NCI-H1105 (cell line): ENCODE measurements at regions not wholly inside any gene's neighbourhood (a gene's known extent, or its start where the extent isn't known, plus 50 kb on each side); places are given as distances from the start of the nearest gene placed in this dataset.

Experiments used
- DNase-seq: peaks from one replicate; lab custom pipeline; 2025; lab: John Stamatoyannopoulos, UW

DNA sequence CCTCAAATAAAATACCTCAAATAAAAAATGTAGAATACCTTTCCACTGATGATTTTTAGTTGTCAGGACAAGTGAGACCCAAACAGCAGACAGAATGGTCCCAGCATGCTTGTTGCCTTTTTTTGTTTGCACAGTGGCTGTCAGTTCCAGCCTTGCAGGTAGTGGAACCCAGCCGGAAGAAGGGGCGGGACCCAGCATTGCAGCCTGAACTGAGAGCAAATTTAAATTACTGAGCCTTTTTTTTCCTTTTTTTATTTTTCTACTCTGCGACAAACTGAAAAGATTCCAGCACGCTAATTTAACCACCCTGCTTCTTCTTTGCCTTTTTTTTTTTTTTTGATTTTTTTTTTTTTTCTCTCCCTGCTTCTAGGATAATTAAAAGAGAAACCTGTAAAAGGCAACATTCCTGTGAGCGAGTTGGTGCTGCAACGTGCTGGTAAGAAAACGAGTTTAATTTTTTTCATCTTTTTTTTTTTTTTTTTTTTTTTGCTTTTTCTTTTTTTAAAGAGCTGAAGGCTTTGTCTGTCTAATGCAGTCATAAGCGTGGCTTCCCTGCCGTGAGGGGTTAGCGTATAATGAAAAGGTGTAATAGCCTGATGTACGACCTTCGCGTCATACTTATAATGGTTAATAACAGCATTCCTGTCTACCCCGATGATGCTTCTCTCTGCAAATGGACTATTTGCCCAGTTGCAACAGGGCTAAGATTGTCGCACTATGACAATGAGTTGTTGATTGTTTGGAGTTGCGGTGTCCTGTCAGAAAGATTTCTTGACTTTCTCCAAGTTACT, 555.3 kb upstream of the CELF2 start:
- no peak for DNase-seq

DNA sequence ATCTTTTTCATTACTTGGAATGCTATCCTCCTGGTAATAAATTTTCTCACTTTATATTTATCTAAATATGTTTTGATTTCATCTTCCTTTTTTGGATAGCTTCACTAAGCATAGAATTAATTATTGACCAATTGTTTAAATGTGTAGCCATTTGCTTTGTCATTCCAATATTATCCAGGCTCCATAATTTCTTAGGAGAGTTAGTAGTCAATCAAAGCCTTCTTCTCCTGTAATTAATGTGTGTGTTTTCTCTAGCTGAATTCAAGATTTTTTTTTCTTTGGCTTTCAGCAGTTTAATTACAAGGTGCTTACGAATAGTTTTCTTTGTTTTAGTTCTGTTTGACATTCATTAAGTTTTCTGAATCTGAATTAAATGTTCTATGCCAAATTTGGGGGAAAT, 545.9 kb upstream of the CELF2 start:
- no peak for DNase-seq

DNA sequence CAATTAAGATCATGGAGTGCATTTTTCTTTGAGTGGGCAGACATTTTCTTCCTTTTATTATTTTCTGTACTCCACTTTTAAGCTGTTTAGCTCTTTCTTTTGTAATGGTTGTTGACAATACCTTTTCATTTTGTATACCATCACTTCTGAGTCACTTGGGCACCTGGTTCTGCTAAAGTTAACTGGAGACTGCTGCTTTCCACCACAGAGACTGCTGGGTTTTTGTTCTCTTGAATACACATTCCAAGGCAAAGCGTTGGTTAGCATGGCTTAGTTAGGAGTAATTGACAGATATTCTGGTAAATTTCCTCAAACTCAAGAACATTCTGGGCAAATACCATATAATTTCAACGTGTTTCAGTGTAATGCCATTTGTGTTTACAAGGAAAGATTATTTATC, 541.9 kb upstream of the CELF2 start:
- no peak for DNase-seq

DNA sequence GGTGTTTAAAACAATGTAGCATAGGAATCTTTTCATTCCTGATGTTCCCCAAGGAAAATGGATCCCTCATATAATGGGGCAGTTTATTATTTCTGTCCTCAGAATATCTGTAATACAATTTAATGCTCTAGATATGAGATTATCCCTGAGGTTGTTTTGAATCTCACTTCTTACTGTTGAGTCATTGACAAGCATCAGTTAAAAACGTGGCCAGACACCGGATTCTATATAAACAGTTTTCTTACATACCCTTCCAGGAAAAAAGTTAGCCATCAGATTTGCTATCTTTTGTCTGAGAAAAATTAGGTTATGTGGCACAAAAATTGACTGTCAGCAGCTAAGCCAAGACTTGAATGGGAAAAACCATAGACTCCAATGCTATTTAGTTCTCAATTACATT, 539.8 kb upstream of the CELF2 start:
- no peak for DNase-seq

DNA sequence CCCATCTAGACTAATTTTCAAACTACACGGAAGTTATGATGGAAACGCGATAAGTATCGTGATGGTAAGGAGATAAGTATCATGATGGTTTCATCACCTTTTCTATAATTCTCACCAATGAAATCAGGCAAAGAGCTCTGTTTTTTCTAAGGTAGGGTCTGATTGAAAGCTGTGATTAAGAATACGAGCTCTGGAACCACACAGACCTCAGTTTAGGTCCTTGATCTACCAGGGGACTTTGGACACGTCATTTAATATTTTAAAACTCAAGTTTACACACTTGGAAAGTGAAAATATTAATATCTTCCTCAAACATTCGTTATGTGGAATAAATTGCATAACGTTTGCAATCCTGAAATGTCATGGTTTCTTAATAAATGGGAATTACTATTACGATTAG, 538.2 kb upstream of the CELF2 start:
- no peak for DNase-seq

DNA sequence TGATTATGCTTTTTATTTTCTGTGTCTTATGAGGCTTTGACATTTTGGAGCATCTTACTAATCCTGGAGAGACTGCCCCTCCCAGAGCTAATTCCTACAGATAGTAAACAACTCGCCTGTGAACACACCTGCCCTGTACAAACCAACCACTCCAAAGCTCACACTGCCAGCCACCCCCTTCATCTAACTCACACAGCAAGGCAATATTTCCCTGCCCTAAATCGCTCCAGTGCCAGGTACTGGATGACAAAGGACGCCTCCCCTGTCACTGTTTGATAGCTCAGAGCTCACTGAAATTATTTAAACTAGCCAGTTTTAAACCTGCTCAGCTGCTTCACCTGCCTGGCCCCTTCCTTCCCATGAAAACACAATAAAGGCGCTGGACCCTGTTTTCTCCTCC, 535.1 kb upstream of the CELF2 start:
- DNase-seq: no peak

DNA sequence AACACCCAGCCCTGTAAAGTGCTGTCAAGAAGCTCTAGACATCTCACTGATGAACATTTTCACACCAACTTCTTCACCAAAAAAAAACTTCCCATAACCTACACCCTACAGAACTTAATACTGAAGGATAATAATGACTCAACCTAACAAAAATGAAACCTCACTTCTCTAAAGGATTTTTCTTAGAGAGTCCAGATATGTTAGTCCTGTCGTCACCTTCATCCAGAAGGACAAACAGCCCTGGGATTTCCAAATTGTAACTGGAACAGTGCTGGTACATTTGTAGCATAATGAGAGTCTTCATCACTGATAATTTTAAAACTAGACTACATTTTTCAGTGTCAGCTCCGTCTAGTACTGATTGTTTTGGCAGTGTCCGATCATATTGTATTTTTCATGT, 528.6 kb upstream of the CELF2 start:
- no peak for DNase-seq

DNA sequence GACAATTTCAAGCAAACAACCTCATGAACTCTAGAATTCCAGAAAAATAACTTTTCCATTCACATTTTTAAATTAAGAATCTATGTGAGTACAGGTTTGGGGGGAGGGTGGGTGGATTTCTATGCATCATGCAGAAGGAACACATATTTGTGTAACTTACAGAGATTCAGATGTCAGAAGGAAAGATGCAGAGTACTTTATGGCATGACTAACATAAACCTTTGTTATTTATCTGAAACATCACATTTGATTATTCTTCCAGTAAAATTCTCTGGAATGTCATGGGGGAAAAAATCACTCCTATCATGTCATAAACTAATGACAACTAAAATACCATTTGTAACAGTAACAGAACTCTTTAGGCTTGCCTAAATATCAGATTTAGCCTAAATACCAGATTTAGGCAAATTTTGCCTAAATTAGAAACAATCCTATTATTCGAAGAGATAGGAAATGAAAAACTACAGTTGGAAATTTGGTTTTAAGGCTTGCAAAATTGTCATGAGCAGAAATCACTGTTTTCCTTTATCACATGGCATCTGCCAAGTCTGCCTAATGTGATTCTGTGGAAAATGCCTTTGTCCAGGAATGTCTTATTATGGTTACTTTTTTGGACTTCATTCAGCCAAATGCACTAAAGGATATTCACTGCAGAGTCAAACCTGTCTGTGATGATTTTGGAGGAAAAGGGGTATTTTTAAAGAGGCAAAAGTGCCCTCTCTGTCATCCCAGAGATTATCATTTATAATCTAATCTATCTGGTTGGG, 527.7 kb upstream of the CELF2 start:
- no peak for DNase-seq

DNA sequence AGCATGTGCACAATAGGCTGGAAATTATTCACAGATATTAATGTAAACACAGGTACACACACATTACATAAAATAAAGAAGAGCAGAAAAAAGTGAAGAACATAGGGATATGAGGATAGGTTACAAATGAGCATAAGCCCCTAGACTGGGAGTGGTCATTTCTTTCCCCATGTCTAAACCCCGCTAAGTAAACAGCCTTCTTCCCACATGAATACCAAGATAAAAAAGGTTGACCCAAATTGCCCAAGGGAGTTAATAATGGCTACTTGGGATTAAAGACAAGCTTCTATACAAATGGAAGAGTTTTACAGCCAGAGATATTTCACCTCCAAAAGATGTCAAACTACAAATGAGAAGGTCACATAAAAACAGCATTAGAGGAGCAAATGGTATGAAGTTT, 527.1 kb upstream of the CELF2 start:
- DNase-seq: no peak

DNA sequence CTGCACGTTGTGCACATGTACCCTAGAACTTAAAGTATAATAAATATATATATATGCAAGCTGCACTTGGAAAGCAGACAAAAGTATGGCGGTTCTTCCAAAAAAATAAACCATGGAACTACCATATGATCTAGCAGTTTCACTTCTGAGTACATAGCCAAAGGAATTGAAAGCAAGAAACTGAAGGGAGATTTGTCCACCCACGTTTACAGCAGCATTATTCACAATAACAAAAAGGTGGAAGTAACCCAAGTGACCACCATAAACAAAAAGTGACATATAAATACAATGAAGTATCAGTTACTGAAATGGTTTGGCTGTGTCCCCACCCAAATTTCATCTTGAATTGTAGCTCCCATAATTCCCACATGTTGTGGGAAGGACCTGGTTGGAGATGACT, 525.3 kb upstream of the CELF2 start:
- no peak for DNase-seq

DNA sequence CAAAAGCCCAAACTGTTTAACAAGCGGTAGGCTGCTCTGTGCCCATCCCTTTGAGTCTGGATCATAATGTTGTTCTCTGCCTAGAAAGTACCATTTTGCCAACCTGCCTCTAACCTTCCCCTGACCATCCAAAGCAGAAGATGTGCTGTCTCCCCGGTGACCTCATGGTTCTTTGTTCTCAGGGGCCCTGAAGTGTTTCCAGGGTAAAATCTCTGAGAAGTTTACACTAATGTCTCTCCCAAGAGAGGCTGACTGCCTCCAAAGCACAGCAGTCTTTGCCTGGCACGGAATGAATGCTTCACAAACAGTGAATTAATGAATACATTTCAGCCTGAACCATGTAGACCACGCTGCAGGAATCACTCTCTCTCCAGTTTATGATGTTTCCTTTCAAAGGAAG, 523.8 kb upstream of the CELF2 start:
- no peak for DNase-seq

DNA sequence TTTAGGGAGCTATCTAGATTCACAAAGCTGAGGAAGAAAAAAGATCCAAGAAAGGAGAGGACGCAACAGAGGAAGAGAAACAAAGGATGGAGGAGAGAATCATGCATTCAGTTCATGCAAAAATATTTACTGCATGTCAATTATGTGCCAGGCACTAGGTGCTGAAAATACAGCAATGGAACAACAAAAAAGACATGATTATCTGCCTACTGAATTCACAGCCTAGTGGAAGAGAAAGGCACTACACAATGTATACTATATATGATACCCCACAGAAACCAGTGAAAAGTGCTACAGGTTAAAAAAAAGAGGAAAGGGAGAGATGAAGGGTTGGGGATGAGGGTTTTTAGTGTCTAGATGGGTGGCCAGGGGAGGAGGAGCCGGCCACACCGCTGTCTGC, 520.4 kb upstream of the CELF2 start:
- no peak for DNase-seq

DNA sequence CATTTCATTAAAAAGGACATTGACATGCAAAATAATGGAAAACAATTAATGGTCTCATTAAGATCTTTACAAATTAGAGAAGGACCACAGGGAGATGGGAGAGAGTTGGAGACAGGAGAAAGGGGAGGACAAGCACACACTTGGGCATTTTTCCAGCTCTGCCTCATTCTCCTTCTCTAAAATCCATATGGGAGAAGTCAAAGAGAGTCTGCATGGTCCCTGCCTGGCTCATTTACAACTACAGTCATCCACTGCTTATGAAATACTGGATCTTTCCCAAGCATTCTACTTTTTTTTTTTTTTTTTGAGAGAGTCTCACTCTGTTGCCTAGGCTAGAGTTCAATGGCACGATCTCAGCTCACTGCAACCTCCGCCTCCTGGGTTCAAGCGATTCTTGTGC, 518.9 kb upstream of the CELF2 start:
- DNase-seq: no peak

DNA sequence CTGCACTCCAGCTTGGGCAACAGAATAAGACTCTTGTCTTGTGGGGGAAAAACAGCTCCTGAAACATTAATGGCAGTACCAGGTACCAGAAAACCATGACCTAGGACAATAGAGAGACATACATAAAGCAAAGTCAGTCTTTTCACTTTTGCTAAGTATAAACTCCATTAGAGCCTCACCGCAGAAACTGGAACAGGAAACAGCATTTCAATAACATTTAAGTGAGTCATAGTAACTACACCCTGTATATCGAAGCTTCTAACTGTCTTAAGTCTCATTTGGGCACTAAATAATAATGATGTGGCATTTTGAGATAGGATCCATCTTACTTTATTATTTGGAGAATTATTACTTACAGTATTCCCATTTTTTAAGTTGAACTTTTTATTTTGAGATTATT, 517.8 kb upstream of the CELF2 start:
- DNase-seq: no peak

DNA sequence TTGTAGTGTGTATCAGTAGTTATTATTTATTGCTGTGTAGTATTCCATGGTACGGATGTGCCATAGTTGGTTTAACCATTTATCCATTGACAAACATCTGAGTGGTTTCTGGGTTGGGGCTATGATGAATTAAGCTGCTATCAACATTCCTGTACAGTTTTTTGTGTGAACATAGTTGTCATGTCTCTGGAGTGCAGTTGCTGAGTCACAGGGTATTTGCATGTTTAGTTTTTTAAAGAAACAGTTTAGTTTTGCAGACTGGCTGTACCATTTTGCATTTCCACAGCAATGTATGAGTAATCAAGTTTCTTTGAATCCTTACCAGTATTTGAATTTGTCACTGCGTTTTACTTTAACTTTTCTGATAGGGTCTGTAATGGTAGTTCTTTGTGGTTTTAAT, 516.7 kb upstream of the CELF2 start:
- DNase-seq: no peak

DNA sequence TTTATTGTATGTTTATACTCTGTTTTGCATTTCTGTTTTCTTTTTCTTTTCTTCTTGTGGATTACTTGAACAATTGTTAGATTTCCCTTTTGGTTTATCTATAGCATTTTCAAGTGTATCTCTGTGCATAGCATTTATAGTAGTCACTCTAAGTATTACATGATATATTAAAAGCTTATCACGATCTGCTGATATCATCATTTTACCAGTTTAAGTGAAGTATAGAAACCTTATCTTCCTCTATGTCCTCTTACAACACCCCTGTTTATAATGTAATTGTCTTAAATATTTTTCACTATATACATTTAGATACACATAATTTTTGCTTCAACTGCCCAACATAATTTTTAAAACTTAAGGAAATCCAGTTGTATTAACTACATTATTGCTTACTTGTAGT, 513.9 kb upstream of the CELF2 start:
- DNase-seq: no peak

DNA sequence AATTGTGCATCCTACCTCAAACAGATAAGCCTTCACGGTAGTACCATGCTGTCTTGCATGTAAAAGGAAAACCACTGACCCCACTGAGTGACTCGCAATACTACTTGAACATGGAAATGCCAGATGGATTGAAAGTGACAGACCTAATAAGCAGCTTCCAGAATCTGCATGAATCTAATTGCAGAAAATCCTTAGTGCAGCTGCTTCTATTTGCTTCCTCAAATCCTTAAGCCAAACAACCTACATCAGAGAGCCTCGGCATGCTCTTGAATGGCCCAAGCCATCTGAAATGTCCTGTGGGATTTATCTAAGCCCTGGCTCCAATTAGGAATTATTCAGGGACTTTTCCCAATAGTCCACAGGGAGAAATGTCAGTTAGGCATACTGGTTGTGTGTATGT, 509.5 kb upstream of the CELF2 start:
- no peak for DNase-seq

DNA sequence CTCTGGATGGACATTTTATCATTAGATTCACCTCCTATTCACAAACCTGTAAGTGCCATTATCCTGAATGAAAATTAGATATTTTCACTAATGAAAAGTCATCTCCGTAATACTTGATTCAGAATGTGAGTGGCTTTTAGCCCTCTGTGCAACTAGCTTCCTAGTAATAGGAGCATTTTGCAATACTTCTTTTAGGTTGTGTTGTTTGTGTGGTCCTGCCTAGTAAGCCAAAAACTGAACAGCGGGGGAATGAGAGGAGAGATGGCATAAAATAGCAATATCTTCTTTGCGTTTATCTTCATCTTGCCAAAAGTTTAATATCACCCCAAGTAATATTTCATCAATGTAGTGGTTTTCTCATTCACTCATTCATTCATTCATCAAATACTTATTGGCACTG, 507.5 kb upstream of the CELF2 start:
- no peak for DNase-seq

DNA sequence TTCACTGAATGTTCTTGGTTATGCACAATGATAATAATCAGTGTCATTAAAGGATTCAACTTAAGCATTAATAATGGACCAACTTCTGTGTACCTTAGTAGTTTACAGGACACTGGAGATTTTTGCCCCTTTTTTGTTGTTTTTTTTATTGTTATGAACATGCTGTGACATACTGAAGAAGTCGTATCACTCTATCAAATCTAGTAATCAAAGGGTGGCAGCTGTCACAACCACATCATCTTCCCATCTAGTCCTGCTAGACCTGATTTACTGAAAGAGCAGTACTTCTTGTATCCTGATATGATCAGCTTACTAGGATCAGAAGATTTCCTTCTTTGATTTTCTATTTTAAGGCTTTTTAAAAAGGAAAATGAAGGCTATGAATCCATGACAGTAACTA, 504.6 kb upstream of the CELF2 start:
- DNase-seq: no peak

DNA sequence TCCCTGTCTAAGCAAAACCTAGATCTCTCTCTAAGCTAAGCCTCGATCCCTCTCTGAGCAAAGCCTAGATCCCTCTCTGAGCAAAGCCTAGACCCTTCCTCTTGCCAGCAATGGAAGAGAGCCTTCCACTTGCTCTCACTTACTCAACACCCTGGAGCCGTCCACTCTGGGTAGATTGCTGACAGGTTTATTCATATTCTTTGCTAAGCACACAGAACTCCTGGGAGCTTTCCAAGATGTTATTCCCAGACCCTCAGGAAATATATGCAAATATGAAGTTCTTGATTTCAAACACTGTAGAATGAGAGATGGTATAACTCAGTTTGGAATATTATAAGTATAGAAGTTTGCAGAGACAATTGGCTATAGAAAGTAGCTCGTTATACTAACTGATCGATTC, 503.8 kb upstream of the CELF2 start:
- no peak for DNase-seq

DNA sequence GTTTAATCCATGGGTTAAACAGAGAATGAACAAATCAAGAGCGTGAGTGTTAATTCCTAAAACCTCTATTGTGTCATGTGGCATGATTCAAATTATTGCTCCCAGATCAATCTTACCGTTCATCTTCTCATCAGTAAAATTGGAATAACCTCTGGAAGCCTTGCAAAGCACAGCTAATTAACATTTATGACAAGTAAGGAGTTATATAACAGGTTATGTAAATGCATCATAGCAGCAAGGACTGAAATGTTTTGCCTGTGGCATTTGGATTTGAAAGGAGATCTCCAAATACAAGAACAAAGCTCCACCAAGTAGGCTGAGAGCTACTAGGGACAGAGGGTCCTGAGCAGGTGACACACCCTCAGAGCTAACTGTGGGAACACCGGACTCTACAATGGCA, 502.9 kb upstream of the CELF2 start:
- no peak for DNase-seq

DNA sequence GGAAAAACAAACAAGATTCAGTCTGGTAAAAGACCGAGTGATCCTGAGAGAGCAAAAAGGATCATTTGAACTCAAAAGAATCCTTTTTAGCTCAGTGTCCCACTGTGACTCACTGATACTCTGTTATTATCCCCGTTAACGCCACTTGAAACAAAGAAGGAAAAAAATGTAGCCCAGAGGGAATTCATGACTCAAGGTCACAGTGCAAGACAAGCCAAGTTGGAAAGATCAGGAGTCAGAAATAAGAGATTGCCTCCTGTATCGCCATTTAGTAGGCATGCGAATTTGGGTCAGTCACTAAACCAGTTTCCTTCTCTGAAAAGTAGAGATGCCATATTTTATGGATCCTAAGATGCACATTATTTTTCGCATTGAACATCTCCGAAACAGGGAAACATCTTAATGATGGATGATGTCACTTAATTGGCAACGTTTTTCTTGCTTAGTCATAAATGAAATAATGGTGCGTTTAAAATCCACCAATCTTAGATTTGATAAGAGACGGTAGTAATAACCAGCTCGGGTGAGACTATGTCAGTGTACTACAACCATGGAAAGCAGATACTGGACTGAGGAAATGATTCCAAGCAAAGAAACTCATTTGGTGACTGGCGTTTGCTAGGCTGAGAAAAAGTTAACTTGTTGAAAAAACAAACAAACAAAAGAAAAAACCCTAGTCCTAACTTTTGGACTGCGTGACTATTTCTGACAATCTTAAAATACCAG, 502.0 kb upstream of the CELF2 start:
- no peak for DNase-seq
